ENCODE measurements at regions not wholly inside any gene's neighbourhood (a gene's known extent, or its start where the extent isn't known, plus 50 kb on each side); places are given as distances from the start of the nearest gene placed in this dataset.
"Not testable (repeated sequence)": the region's sequence is repeated elsewhere in the genome, so short reads cannot be mapped to it uniquely, and the experiment has no call there.

- no peak for DNase-seq (ENCODE audit: low spot score)
Measured at GRCh38 chr6:106745824-106746582, 116.6 kb downstream of the QRSL1 start.

DNA sequence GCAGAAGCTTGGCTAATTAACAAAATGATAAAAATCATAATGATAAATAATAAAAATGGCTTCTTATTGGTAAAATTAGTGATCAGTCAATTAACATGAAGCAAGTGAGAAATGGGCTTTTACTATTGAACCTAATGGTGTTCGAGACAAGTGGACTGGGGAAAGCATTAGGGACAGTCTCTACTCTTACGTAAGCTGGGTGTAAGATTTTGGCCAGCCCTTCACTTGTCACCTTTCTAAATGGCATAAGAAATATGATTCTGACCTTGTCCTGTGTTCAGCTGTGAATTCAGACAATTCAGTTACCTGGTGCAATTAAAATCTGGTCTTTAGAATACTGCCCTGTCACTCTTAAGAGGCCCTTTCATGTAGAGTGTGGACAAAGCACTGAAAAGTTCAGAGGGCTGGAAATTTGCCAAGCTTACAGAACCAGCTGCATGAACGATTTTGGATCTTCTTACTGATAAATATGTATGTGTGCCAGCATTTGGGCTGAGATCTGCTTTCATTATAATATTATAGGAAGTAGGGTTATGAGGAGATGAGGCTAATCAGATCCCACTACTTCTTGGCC is 115.9 kb downstream of the QRSL1 start:
- no peak for DNase-seq (ENCODE audit: low spot score)

- DNase-seq (ENCODE audit: low spot score) = no peak
Measured at GRCh38 chr6:106744781-106745180, 115.4 kb downstream of the QRSL1 start.

DNA sequence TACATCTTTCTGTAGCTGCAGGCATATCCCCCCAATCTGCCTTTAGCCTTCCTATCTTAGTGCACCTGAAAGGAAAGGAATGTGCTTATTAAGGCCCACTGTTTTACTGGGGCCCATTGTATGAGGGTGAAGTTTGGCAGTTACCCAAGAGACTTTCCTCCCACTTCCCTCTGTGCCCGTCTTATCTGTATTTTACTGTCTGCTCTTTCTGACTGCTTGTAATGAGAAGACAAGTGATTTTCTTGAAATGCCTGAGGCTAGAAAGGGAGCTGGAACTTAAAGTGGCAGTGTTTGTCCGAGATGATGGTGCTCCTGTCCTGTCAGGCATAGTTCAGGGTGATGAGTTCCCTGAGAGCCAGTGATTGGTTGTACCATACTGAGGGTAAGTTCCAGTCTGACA is 114.7 kb downstream of the QRSL1 start:
- DNase-seq (ENCODE audit: low spot score) = not testable (repeated sequence)

- no peak for DNase-seq (ENCODE audit: low spot score)
Measured at GRCh38 chr6:106743612-106744011, 114.2 kb downstream of the QRSL1 start.

GRCh38 chr6:106740287-106740686 is 110.9 kb downstream of the QRSL1 start:
- DNase-seq (ENCODE audit: low spot score) = no peak

GRCh38 chr6:106739387-106739786 is 110.0 kb downstream of the QRSL1 start:
- DNase-seq (ENCODE audit: low spot score) = peak; percentile 33

DNA sequence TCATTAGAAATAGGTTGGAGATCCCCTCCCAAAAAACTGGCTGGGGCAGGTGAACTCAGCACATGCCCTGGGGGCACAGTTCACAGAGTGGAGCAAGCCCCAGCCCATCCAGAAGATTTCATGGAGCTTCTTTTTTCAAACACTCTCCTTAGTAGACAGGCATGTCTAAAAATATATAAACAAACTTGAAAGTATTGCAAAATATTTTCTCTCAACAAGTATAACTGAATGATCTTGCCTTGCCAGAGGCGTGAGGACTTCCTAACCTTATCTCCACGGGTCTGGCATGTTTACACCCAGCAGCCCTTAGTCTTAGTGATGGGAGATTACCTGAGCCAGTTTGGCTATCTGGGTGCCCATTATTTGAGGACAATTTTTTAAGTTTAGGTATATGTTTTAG is 107.1 kb downstream of the QRSL1 start:
- DNase-seq (ENCODE audit: low spot score) = no peak

DNA sequence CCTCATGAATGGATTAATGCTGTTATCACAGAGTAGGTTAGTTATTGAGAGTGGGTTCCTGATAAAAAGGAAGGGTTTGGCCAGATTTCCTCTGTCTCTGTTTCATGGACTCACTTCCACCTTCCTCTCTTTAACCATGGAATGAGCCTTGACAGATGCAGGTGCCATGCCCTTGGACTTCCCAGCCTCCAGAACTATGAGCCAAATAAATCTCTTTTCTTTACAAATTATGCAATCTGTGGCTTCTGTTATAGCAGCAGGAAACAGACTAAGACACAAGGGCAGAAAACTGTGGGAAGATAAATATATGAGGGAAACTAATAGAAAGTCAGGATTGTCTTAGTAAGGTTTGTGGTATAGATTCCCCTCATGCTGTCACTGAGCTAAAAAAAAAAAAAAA is 106.5 kb downstream of the QRSL1 start:
- DNase-seq (ENCODE audit: low spot score) = no peak

DNA sequence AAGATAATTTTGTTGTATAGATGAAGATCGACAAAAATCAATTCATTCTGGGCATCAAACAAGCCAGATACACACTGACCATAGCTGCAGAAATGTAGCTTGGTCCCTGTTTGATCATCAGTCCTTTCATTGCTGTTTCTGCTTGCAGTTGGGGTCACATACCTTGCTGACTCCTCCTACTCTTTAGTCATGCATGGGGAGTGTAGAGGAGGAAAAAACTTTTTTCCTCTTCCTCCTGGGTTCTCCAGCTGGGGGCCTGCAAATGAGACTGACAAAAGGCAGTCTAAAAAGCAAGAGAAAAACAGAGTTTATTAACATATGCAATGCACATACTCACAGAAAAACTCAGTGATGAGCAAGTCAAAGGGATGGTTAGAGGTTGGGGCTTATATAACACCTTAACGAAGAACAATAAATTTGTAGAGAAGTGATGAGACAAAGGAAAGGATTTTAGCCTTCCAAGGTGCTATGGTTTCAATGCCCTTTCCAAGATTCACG is 105.8 kb downstream of the QRSL1 start:
- no peak for DNase-seq (ENCODE audit: low spot score)

DNA sequence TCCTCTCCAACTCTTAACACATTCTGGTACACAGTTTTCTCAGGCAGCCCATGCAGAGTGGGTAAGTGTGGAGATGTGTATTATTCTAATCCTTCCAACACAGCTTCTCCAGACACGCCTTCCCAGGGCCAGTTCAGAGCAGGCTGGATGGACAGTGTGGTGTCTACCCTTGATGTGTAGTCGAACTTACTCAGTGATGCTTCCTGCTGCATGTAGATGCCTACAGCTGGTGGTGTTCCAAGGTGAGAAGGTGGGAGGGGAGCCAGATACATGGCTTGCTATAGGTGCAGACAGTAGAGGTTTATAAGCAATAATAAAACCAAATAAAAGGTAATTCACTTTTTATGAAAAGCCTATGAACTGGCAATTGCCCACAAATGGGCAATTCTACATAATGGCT is 104.0 kb downstream of the QRSL1 start:
- DNase-seq (ENCODE audit: low spot score) = no peak

DNA sequence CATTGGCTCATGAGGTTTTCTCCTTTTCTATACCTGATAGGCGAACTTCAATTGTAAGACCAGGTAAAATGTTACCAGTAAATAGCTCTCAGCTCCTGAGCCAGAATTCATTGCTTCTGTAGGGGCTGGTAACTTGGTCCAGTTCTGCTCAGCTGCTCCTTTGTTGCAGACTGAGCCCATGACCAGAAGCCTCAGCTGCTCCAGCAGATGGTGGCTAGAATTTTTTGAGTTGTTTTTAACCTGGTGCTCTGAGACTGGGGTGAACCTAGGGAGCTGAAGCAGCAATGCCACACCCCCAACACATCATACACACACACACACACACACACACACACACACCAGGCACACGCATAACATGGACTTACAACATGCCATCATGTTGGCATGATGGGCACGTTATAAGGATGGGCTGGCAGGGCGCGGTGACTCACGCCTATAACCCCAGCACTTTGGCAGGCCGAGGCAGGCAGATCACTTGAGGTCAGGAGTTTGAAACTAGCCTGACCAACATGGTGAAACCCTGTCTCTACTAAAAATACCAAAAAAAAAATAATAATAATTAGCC is 103.1 kb downstream of the QRSL1 start:
- no peak for DNase-seq (ENCODE audit: low spot score)

DNA sequence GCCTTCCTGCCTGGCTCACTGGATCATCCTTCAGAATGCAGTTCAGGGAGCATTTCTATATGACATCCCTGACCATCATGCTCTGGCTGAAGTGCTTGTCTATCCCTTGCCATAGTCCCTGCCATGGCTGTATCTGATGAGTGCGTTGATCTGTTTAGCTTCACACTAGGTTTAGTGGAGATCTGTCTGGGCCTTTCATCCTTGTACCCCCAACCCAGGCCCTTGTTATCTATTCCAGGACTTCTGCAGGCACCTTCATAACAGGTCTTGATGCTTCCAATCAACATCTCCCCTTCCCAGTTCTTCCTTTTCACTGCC is 102.4 kb downstream of the QRSL1 start:
- no peak for DNase-seq (ENCODE audit: low spot score)

DNA sequence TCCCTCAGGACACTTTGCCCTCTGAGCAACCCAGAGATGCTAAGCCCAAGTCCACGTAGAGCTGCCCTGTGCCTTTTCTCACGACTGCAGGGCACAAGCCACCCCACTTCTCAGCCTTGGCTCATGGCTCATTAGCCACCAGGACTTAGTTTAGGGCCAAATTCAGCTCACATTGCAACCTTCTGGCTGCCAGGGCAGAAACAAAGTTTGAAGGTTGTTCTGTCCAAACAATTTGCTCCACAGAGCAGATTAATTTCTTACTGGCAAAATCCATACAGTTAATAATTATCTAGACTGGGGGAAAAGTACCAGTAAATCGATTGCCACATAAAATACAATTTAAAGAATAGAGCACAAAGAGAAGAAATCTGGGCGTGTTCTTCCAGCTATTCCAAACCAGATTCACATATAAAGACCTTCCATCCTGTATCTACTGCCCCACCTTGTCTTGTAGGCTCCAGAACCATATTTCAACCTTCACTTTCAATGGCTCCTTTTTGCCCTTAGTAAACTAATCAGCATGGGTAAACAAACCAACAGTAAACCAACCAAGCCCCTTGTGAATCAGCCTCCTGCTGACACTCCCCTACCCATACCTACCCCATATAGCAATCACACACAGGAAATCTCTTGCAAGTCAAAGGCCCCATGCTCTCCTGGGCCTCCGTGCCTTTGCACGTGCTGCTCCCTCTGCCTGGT is 101.9 kb downstream of the QRSL1 start:
- DNase-seq (ENCODE audit: low spot score) = no peak

GRCh38 chr6:106730718-106731117 is 101.3 kb downstream of the QRSL1 start:
- DNase-seq (ENCODE audit: low spot score) = no peak

GRCh38 chr6:106730264-106730663 is 100.9 kb downstream of the QRSL1 start:
- no peak for DNase-seq (ENCODE audit: low spot score)

DNA sequence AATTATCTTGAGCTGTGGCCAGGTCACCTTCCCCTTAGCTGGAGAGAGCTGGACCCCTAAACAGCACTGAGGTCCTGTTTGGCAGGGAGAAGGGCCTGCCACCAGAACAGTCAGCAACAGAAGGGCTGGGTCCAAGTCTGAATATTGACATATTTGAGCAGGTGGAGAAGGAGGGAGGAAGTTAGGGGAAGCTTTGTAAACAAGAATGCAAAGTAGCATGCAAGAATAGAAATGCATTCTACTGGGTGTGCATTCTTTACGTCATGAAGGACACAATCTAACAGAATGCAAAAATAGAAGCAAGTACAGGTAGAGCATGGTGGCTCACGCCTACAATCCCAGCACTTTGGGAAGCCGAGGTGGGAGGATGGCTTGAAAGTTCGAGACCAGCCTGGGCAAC is 100.5 kb downstream of the QRSL1 start:
- no peak for DNase-seq (ENCODE audit: low spot score)

DNA sequence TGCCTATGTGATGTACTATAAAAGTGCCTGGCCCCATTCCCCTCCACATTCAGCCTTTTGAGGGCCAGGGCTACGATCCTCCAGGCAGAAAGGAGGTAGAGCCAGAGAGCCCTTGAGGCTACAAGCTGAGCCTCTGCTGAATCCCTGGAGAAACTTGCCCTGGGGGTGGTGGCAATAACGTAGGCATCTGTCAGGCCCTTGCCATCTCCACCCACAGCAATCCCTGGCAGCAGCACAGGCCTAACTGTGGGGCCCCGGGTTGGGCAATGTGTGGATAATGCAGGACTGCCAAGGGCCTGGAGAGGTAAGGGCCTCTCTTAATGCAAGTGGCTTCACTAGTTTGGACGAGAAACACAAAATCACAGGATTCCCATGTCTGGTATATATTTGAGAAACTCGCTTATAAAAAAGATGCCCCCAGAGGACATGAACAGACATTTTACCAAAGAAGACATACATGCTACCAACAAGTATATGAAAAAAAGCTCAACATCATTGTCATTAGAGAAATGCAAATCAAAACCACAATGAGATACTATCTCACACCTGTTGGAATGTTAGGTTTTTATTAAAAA is 99.0 kb downstream of the QRSL1 start:
- DNase-seq (ENCODE audit: low spot score) = no peak

GRCh38 chr6:106727480-106728149 is 98.2 kb downstream of the QRSL1 start:
- no peak for DNase-seq (ENCODE audit: low spot score)

DNA sequence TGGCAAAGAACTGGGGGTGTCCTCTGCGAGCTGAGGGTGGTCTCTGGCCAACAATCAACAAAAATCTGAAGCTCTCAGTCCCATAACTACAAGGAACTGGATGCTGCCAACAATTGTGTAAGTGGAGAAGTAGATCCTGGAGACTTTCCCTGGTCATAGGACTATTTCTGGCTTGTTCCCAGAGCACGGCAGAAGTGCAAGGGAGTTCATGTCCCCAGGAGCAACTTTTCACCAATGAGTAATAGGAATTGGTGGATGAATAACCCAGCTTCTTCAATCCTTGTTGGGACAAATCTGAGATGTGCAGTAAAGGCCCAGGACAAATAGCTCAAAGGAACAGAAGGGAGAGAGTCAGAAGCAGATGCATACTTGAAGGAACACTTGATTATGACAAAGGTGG is 95.5 kb downstream of the QRSL1 start:
- DNase-seq (ENCODE audit: low spot score) = no peak

- no peak for DNase-seq (ENCODE audit: low spot score)
Measured at GRCh38 chr6:106724337-106724736, 95.0 kb downstream of the QRSL1 start.

DNA sequence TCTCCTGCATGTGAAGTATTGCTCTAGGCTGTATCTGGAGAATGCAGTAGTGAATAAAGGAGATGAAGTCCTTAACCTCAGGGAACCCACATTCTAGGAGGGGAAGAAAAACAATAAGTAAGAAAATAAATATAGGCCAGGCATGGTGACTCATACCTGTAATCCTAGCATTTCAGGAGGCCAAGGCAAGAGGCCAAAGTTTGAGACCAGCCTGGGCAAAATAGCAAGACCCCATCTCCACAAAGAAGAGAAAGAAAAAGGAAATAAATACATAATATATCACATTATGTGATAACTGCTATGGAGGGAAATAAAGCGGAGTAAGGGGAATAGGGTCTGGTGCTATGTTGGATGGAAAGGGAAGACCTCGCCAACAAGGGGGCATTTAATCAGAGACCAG is 94.0 kb downstream of the QRSL1 start:
- not testable (repeated sequence) for DNase-seq (ENCODE audit: low spot score)

Measured in cerebellar cortex (tissue), 1 donor.